ENCODE measurements at regions not wholly inside any gene's neighbourhood (a gene's known extent, or its start where the extent isn't known, plus 50 kb on each side); places are given as distances from the start of the nearest gene placed in this dataset.
A peak's percentile ranks its signal among the peaks of the same experiment; 100 is the strongest.

DNA sequence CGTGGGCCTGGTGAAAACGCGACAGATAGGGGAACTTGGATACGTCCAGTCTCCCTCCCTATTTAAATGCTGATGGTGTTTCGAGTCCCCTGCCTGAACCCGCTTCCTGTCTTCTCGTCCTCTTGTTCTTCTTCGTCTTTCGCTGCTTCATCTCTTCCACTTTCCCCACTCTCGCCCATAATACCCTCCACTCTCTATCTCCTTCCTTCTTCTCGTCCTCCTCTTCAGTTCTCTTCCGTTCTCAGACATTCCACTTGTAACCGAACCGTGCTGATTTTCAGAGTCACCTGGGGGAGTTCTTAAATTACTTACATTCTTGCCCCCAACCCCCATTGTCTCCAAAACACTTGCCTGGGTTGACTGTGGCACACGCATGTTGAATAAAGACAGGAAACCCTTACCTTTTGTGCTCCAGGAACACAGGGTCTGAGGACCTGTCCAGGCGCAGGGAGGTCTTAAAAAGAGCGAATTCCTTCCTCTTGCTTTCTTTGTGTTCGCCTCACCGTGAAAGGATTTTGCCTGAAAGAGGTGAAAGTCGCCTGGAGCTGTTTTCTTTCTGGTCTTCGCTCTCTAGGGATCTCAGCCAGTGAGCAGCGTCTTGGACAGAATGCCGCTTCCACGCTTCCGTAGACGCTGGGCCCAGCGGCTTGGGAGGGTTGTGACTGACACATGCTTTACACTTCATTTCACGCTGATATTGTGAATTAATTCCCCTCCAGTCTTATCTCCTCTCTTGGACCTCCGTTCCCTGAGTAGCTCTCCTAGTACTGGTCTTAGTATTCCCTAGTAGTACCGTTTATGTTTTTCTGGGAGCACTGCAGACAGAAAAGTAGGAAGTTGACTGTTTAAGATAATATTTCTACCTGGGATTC is 184.0 kb downstream of the GPX5 start:
- BruUV-seq (replicated peaks) = no TSS peak
- no peaks in the 10 kb centered on the region for H4K20me1 ChIP-seq (ENCODE audit: low read length)
- ATAC-seq = no peak
- no peak overlapping the region for H3K9ac ChIP-seq (ENCODE audit: low read length)
- no peaks in the 10 kb centered on the region for H3F3A ChIP-seq (ENCODE audit: low read length, unreplicated experiment)
- TF ChIP-seq EZH2phosphoT487 (IDR thresholded peaks at IDR 0.05; ENCODE audit: borderline replicate concordance, low read length) (no peak), EZH2 (IDR thresholded peaks at IDR 0.05; ENCODE audit: low read length, unreplicated experiment) (no peak)
- TF ChIP-seq, protein P1, sequence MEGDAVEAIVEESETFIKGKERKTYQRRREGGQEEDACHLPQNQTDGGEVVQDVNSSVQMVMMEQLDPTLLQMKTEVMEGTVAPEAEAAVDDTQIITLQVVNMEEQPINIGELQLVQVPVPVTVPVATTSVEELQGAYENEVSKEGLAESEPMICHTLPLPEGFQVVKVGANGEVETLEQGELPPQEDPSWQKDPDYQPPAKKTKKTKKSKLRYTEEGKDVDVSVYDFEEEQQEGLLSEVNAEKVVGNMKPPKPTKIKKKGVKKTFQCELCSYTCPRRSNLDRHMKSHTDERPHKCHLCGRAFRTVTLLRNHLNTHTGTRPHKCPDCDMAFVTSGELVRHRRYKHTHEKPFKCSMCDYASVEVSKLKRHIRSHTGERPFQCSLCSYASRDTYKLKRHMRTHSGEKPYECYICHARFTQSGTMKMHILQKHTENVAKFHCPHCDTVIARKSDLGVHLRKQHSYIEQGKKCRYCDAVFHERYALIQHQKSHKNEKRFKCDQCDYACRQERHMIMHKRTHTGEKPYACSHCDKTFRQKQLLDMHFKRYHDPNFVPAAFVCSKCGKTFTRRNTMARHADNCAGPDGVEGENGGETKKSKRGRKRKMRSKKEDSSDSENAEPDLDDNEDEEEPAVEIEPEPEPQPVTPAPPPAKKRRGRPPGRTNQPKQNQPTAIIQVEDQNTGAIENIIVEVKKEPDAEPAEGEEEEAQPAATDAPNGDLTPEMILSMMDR (conservative IDR thresholded peaks at IDR 0.05; ENCODE audit: low read depth, low read length) = no peak
- H3K9me3 ChIP-seq (ENCODE audit: low read length) = no peaks in the 10 kb centered on the region
- POLR2A ChIA-PET (ENCODE audit: unreplicated experiment) = no interaction called here
- H3K27me3 ChIP-seq (ENCODE audit: low read length) = no peaks in the 10 kb centered on the region
- H3K79me2 ChIP-seq (ENCODE audit: low read length) = no peaks in the 10 kb centered on the region
- no peak overlapping the region for H2AFZ ChIP-seq (ENCODE audit: low read length)
- peaks cover 3% of the 10 kb centered on the region; the same call in 1 of the 2 replicates for H3K4me1 ChIP-seq (ENCODE audit: insufficient read depth, low read length)
- no peak overlapping the region for H3K4me2 ChIP-seq (ENCODE audit: low read length)
- no peak overlapping the region for H3K4me3 ChIP-seq (ENCODE audit: low read length)
- intact Hi-C loops (cut with micrococcal nuclease) = no loop called here
- DNase-seq = no peak
- no peak overlapping the region for H3K27ac ChIP-seq (ENCODE audit: low read length)
- no peaks in the 10 kb centered on the region; the same call in 1 of the 2 replicates for H3K36me3 ChIP-seq (ENCODE audit: low read depth, low read length)
- no peaks in the 10 kb centered on the region for H3K9me2 ChIP-seq (replicated peaks; ENCODE audit: low read length)
- CTCF ChIA-PET = no interaction called here

DNA sequence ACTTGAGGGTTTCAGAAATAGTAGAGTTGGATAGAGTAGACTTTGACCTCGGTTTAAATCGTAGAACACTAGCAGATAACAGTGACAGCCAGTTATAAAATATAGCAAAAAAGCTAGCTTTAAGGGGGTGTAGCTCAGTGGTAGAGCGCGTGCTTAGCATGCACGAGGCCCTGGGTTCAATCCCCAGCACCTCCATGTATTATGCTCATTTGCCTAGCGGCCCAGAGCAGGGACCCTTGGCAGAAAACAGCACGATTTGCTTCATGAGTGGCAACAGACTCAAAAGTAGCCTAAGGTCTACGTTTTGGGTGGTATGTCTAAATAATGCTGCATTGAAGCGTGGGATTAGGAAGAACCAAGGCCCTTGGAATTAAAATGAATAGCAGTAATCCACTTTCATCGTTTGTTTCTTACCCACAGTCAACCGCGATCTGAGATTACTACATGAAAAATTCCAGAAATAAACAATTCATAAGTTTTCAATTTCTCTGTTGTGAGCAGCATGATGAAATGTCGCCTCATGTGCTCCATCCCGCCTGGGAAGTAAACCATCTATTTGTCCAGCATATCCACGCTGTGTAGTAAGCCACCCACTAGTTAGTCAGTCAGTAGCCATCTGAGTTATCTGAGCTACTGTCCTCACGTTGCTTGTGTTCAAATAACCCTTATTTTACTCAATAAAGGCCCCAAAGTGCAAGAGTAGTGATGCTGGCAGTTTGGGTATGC is 184.9 kb downstream of the GPX5 start:
- no peak overlapping the region for H3K4me2 ChIP-seq (ENCODE audit: low read length)
- no peaks in the 10 kb centered on the region for H3K9me3 ChIP-seq (ENCODE audit: low read length)
- no TSS peak for BruUV-seq (replicated peaks)
- H3K79me2 ChIP-seq (ENCODE audit: low read length) = no peaks in the 10 kb centered on the region
- H3K27ac ChIP-seq (ENCODE audit: low read length) = no peak overlapping the region
- intact Hi-C loops (cut with micrococcal nuclease) = no loop called here
- DNase-seq = peak; percentile 25
- no peak overlapping the region for H3K9ac ChIP-seq (ENCODE audit: low read length)
- no peaks in the 10 kb centered on the region for H3F3A ChIP-seq (ENCODE audit: low read length, unreplicated experiment)
- TF ChIP-seq EZH2phosphoT487 (IDR thresholded peaks at IDR 0.05; ENCODE audit: borderline replicate concordance, low read length) (no peak), EZH2 (IDR thresholded peaks at IDR 0.05; ENCODE audit: low read length, unreplicated experiment) (no peak)
- TF ChIP-seq, protein P1 (conservative IDR thresholded peaks at IDR 0.05; ENCODE audit: low read depth, low read length) = no peak
- no peak overlapping the region for H3K4me3 ChIP-seq (ENCODE audit: low read length)
- POLR2A ChIA-PET (ENCODE audit: unreplicated experiment) = interaction anchor here (0.6 kb wide), 1 partner anchor 1963 kb away, joined by 3 read pairs; no protein-coding TSS in a partner anchor
- no peaks in the 10 kb centered on the region for H4K20me1 ChIP-seq (ENCODE audit: low read length)
- H3K9me2 ChIP-seq (replicated peaks; ENCODE audit: low read length) = no peaks in the 10 kb centered on the region
- no peaks in the 10 kb centered on the region; the same call in 1 of the 2 replicates for H3K36me3 ChIP-seq (ENCODE audit: low read depth, low read length)
- no peak for ATAC-seq
- H3K27me3 ChIP-seq (ENCODE audit: low read length) = no peaks in the 10 kb centered on the region
- CTCF ChIA-PET = no interaction called here
- H3K4me1 ChIP-seq (ENCODE audit: insufficient read depth, low read length) = peaks cover 3% of the 10 kb centered on the region; the same call in 1 of the 2 replicates
- H2AFZ ChIP-seq (ENCODE audit: low read length) = no peak overlapping the region

Data from PC-3 (cell line).